ENCODE measurements at regions not wholly inside any gene's neighbourhood (a gene's known extent, or its start where the extent isn't known, plus 50 kb on each side); places are given as distances from the start of the nearest gene placed in this dataset.

DNA sequence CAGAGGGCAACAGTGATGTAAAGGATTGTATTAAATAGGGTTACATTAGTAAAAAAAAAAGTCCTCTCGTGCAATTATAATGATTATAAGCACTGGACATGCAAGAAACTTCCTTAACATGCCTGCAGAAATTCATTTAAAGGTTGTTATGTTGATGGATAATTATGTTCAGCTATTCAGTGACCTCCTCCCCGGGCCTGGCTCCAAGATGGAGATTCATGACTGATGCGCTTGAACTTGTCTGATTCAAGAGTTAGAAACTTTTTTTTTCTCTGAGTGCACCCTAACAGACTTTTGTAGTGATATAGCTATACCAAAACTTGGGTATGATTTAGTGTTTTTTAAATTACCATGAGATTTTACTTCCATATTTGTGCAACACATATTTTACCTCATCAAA is 1170.0 kb upstream of the CITED2 start:
- no peak for TF ChIP-seq CTCF (IDR thresholded peaks at IDR 0.05)
- no peak for TF ChIP-seq POLR2A (IDR thresholded peaks at IDR 0.05)
